ENCODE measurements at regions not wholly inside any gene's neighbourhood (a gene's known extent, or its start where the extent isn't known, plus 50 kb on each side); places are given as distances from the start of the nearest gene placed in this dataset.

GRCh38 chr2:187873132-187873531, 318.9 kb upstream of the TFPI start:
- 0 out of 2 replicates have a peak, but pooled peaks cover 2% of the 10 kb centered on the region for H3K9me2 ChIP-seq (ENCODE audit: insufficient read depth)
- no peaks in the 10 kb centered on the region for H3K79me2 ChIP-seq (replicated peaks; ENCODE audit: insufficient read depth)
- no peaks in the 10 kb centered on the region for H3K36me3 ChIP-seq (ENCODE audit: insufficient read depth)
- ATAC-seq (no peak), DNase-seq (ENCODE audit: low spot score) (no peak)
- Mint-ChIP-seq H3K9me3 (peaks cover 17% of the 10 kb centered on the region), H3K4me3 (no peak overlapping the region), H3K27ac (no peak overlapping the region), H3K4me1 (no peaks in the 10 kb centered on the region; the same call in 2 of the 3 replicates), H3K36me3 (ENCODE audit: low read depth) (peaks cover 15% of the 10 kb centered on the region), H3K27me3 (ENCODE audit: insufficient read depth, low read depth, poor library complexity) (peaks cover 6% of the 10 kb centered on the region)
- no peak overlapping the region for H3K4me2 ChIP-seq
- no peak overlapping the region for H2AFZ ChIP-seq
- no peaks in the 10 kb centered on the region for H3K4me1 ChIP-seq (ENCODE audit: insufficient read depth)
- H3K27ac ChIP-seq (ENCODE audit: low read depth): no peak overlapping the region
- TF ChIP-seq ZNF114 (CRISPR knock-in tag; IDR thresholded peaks at IDR 0.05) (no peak), ZNF462 (CRISPR knock-in tag; IDR thresholded peaks at IDR 0.05) (no peak), CTCF (conservative IDR thresholded peaks at IDR 0.05; ENCODE audit: low read depth in 2 of 2) (no peak), EZH2phosphoT487 (IDR thresholded peaks at IDR 0.05; ENCODE audit: unreplicated experiment) (no peak)
- no peak overlapping the region for H3K4me3 ChIP-seq
- H4K20me1 ChIP-seq (replicated peaks; ENCODE audit: insufficient read depth): no peaks in the 10 kb centered on the region
- no peaks in the 10 kb centered on the region for H3F3A ChIP-seq (replicated peaks; ENCODE audit: low read depth)
- no peaks in the 10 kb centered on the region for H3K27me3 ChIP-seq (ENCODE audit: insufficient read depth)
